Brain microvascular endothelial cell (primary cell): ENCODE measurements at regions not wholly inside any gene's neighbourhood (a gene's known extent, or its start where the extent isn't known, plus 50 kb on each side); places are given as distances from the start of the nearest gene placed in this dataset.

Source experiments
- DNase-seq: peaks from one replicate; pipeline ENCODE4 v3.0.0-alpha.2; 2020
- H3K27ac ChIP-seq: fragments of 250-450 bp; sonication (Bioruptor Pico); 2 replicates; pipeline ENCODE4 v1.5.1; 2020; ENCODE audit warnings: mild to moderate bottlenecking, moderate library complexity
- H3K27me3 ChIP-seq: fragments of 250-450 bp; sonication (Bioruptor Pico); replicated peaks from 2 replicates; pipeline ENCODE4 v1.5.1; 2020; ENCODE audit warnings: mild to moderate bottlenecking
- H3K36me3 ChIP-seq: fragments of 250-450 bp; sonication (Bioruptor Pico); replicated peaks from 2 replicates; pipeline ENCODE4 v1.5.1; 2020; ENCODE audit warnings: mild to moderate bottlenecking
- H3K4me3 ChIP-seq: 2 replicates; pipeline ENCODE4 v1.5.1; 2011; ENCODE audit warnings: low read depth, mild to moderate bottlenecking, control low read depth, low read length, moderate library complexity
- CTCF ChIP-seq: IDR thresholded peaks from 2 replicates; pipeline ENCODE4 v1.5.1; 2011; ENCODE audit warnings: low read depth, mild to moderate bottlenecking, moderate library complexity, low read length, control low read depth, inconsistent platforms; ENCODE audit errors: missing control alignments
- in situ Hi-C: cut with HindIII; loops from 2 replicates; pipeline ENCODE4 v1.10.0; 2017; ENCODE audit warnings: low sequenced_read_pairs, low pct_ligation_motif_present

- Histone ChIP-seq H3K4me3 (no peak overlapping the region), H3K27ac (no peak overlapping the region), H3K27me3 (no peaks in the 10 kb centered on the region), H3K36me3 (no peaks in the 10 kb centered on the region)
- in situ Hi-C loops = no loop called here
- TF ChIP-seq CTCF = no peak
- DNase-seq = no peak
Measured at GRCh38 chr18:55133378-55133777, 174.1 kb upstream of the CCDC68 start.

GRCh38 chr18:55128437-55128836 is 169.2 kb upstream of the CCDC68 start:
- Histone ChIP-seq H3K4me3 (no peak overlapping the region), H3K27ac (no peak overlapping the region), H3K27me3 (no peaks in the 10 kb centered on the region), H3K36me3 (no peaks in the 10 kb centered on the region)
- TF ChIP-seq CTCF = no peak
- DNase-seq = no peak
- in situ Hi-C loops = no loop called here

- peak; percentile 91 for DNase-seq
- in situ Hi-C loops = no loop called here
- TF ChIP-seq CTCF = no peak
Measured at GRCh38 chr18:55124078-55124763, 165.0 kb upstream of the CCDC68 start.

GRCh38 chr18:55123361-55123760 is 164.1 kb upstream of the CCDC68 start:
- TF ChIP-seq CTCF = no peak
- DNase-seq = no peak
- in situ Hi-C loops = no loop called here
- no peaks in the 10 kb centered on the region for H3K27me3 ChIP-seq
- H3K27ac ChIP-seq = peak overlapping the region; percentile 73
- no peak overlapping the region for H3K4me3 ChIP-seq
- H3K36me3 ChIP-seq = no peaks in the 10 kb centered on the region

More at GRCh38 chr18:55124078-55124763, 165.0 kb upstream of the CCDC68 start:
- H3K27me3 ChIP-seq = no peaks in the 10 kb centered on the region
- H3K27ac ChIP-seq = peak overlapping the region; percentile 73
- no peaks in the 10 kb centered on the region for H3K36me3 ChIP-seq
- no peak overlapping the region for H3K4me3 ChIP-seq

- H3K27ac ChIP-seq = no peak overlapping the region
- no peak overlapping the region for H3K4me3 ChIP-seq
- no peak for DNase-seq
- no peak for TF ChIP-seq CTCF
- no peaks in the 10 kb centered on the region for H3K36me3 ChIP-seq
- in situ Hi-C loops = no loop called here
- H3K27me3 ChIP-seq = no peaks in the 10 kb centered on the region
Measured at GRCh38 chr18:55121397-55122170, 162.3 kb upstream of the CCDC68 start.
